Activated CD4-positive, alpha-beta T cell treated with anti-CD3 and anti-CD28 coated beads, Interleukin-2, Interleukin-4, amounts not matched to agents 100 ng/mL and 50 ng/mL, durations not matched to agents 16 hours and 8 hours (primary cell): ENCODE measurements at regions not wholly inside any gene's neighbourhood (a gene's known extent, or its start where the extent isn't known, plus 50 kb on each side); places are given as distances from the start of the nearest gene placed in this dataset.
"Not testable (repeated sequence)": the region's sequence is repeated elsewhere in the genome, so short reads cannot be mapped to it uniquely, and the experiment has no call there.

ENCODE experiments used
- DNase-seq: peaks from one replicate; pipeline ENCODE4 v3.0.0-alpha.2; 2020; ENCODE audit warnings: low spot score

- DNase-seq: no peak
These were observed 732.3 kb upstream of the NCAM2 start for GRCh38 chr21:20265707-20266440.

- no peak for DNase-seq
These were observed 731.8 kb upstream of the NCAM2 start for GRCh38 chr21:20266441-20266710.

DNA sequence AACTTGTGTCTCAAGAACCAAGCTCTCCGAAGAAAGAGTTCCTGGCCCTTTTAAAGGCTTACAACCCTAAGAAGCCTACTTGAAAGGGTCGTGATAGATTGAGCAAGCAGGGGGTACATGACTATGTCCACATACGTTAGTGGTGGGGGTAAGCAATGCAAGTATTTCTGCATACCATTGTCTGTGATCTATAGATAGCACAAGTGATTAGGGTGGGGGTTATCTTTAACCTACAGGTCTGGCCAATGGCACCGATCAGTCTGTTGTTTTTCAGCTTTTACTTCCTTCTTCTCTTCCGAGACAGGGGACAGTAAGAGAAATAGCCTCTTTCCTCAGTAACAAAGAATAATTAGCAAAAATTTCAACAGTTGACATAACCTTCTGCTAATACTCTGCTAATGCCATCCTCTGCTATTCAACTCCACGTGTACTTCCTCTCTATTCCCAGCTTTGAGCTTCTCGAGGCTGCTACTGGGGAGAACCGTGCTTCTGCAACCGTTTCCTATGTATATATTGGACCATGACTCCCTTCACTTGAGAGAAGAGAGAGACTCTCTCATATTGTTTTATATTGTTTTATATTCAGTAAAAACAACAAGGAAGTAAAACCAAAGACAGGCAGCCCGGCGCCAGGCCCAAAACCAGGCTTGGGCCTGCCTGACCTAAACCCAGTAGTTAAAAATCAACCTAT lies 727.7 kb upstream of the NCAM2 start:
- DNase-seq: no peak

DNA sequence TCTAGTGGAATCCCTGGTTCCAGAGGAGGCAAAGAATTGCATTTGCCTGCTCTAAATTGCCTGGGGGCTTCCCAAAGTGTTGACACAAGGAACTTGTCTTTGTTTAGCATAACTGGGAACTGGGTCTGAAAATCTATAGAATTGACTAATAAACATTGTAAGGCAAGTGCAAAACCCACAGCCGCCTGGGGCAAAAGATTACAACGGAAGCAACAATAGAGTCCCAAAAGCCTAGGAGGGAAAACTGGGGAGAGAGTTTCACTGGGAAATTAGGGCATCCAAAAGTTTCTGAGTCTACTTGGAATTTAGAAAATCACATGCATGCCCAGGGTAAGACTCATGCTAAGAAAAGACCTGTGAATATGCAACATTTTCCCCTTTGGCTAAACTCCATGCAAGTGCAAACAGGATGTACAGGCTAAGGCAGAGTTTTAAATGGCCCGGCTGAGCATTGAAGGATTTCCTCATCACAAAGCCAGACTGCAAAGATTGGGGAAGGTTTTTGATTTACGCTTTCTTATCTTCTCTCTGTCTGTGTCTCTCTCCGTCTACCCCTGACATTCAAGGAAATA lies 725.3 kb upstream of the NCAM2 start:
- no peak for DNase-seq

DNA sequence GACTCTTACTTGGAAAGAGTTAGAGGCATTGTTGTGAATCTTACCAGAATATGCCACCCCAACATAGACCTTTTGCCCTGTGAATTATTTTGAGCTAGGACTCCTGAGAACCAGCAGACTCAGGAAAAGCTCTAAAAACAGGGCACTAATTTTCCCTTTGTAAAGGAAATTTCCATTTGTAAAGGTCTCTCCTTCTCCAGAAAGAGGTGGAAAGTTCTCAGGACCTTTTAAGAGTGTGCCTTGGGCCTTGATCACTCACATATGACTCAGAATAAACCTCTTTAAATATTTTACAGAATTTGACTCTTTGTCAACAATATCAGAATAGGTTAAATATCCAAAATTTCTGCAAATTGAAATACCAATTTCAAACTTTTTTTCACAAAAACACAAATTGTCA lies 721.8 kb upstream of the NCAM2 start:
- DNase-seq: no peak

GRCh38 chr21:20276954-20277353 lies 721.3 kb upstream of the NCAM2 start:
- DNase-seq: no peak

- DNase-seq: no peak
These were observed 714.4 kb upstream of the NCAM2 start for GRCh38 chr21:20283836-20284235.

GRCh38 chr21:20292280-20292679 lies 705.9 kb upstream of the NCAM2 start:
- no peak for DNase-seq

DNA sequence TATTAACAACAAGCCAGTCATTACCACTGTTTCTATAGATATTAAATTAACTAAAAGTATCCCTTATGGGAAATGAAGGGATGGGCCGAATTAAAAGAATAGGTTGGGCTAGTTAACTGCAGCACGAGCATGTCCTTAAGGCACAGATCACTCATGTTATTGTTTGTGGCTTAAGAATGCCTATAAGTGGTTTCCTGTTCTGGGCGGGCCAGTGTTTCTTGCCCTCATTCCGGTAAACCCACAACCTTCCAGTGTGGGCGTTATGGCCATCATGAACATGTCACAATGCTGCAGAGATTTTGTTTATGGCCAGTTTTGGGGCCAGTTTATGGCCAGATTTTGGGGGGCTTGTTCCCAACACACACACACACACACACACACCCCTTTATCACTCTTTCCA lies 705.4 kb upstream of the NCAM2 start:
- not testable (repeated sequence) for DNase-seq

- DNase-seq: no peak
These were observed 696.8 kb upstream of the NCAM2 start for GRCh38 chr21:20301395-20301794.

DNA sequence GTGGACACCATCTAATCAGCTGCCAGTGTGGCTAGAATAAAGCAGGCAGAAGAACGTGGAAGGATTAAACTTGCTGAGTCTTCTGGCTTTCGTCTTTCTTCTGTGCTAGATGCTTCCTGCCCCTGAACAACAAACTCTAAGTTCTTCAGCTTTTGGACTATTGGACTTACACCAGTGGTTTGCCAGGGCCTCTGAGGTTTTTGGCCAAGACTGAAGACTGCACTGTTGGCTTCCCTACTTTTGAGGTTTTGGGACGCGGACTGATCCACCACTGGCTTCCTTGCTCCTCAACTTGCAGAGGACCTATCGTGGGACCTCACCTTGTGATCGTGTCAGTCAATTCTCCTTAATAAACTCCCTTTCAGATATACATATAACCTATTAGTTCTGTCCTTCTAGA lies 696.1 kb upstream of the NCAM2 start:
- no peak for DNase-seq

- no peak for DNase-seq
These were observed 691.4 kb upstream of the NCAM2 start for GRCh38 chr21:20306836-20307235.

GRCh38 chr21:20308586-20309315 lies 689.5 kb upstream of the NCAM2 start:
- no peak for DNase-seq

DNA sequence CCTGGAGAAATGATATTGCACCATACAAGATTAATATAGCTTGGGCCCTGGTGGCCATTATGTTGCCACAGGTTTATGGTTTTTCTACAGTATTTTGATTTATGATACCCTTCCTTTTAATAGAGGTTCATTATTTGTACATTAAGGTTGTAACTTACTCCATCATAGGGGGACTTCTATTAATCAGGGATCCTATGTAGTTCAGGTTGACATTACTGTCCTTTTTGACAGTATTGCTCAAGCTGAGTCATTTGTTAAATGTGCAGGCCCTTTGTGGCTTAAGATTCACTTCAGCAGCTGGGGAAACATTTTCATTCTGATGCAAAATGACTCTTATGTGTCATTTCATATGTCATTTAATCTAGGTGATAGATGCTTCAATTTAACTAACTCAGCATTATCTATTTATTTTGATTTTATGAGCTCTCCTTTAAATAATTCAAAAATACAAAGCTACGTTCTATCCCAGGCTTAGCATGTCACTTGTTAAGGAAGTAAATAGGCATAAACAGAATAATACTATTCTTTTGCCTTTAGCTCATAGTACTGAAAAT lies 686.9 kb upstream of the NCAM2 start:
- DNase-seq: no peak

DNA sequence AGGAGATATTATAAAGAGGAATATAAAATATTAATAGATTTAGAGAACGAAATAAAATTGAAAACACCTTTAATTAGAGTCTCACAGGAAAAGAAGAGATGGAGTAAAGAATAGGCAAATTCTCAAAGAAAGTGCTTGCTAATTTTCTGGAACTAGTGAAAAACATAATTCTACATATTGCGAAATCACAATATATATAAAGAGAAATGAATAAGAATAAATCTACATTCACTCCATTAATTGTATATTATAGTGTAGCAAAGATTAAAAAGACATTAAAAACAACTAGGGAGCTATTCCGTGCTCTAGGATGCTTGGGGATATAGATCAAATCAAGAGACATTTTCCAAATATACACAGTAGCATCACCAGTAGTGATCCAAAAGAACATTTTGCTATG lies 685.2 kb upstream of the NCAM2 start:
- DNase-seq: no peak

GRCh38 chr21:20315042-20315441 lies 683.2 kb upstream of the NCAM2 start:
- no peak for DNase-seq

DNA sequence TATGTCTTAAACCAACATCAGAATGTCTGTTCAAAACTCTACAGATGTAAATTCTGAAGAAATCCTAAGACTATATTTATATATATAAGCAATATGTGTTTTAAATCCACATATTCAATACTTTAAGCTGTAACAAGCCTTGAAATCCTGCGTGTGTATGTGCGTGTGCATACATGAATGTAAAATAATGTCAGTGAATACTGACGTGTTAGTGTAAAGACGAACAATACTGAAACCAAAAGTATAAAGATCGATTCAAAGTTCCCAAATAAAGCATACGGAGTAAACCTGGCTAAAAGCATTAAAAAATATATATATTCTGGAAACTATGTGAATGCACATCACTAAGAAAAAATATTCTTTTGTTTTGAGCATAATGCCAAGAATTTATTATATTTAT lies 668.6 kb upstream of the NCAM2 start:
- DNase-seq: no peak

DNA sequence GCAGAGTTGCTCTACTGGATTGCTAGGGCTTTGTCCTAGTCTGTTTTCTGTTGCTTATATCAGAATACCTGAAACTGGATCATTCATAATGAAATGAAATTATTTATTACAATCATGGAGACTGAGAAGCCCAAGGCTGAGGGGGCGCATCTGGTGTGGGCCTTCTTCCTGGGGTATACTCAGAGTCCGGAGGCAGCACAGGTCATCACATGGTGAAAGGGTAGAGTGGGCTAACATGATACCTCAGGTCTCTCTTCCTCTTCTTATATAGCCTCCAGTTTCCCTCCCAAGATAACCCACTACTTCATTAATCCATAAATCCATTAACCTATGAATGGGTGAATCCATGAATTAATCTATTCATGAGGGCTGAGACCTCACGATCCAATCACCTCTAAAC lies 667.6 kb upstream of the NCAM2 start:
- DNase-seq: no peak

GRCh38 chr21:20334585-20334984 lies 663.6 kb upstream of the NCAM2 start:
- DNase-seq: no peak

DNA sequence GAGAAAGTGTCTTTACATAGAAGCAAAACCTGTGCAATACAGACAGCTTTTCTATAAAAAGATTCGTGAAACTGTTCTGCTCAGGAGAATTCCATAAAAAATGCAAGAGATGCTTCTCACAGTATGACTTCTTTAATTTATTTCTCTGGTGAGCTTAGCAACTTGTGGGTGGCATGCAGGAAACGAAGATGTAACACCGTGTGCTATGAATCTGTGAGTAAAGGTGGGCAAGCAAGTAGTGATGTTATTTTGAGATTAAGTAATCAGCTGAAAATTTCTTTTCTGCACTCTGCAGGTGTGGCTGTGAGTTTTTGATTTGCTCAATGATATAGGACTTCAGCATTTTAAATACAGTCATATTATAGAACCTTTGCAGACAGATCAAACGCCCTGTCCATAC lies 656.8 kb upstream of the NCAM2 start:
- DNase-seq: no peak

DNA sequence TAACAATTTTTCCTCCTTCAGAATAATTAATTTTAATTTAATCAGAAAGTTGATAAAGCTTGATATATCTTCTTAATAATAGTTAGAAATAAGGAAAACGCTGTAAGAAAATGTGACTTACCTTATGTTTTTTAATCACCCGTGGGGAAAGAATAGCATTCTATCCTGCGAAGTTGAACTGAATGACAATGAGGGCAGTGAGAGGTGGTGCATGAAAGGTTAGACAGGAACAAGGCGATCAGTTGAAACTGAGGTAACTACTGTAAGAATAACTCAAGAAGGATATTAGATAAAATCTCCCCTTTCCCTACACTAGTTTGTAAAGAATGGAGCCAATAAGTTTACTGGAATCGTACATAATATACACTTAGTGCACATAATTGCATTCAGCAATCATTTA lies 655.0 kb upstream of the NCAM2 start:
- no peak for DNase-seq

DNA sequence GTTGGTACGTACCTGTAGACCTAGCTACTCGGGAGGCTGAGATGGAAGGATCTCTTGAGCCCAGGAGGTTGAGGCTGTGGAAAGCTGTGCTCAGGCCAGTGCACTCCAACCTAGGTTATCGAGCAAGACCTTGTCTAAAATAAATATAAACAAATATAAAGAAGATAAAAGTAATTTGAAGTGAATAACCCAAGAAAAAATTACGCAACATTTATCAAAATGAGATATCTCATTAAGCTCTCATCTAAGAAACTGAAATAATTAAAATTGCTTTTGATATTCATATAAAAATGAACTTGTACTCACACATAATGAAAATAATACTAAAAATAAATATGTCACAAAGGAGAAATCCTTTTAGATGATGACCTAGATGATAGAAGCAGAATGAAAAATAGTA lies 647.1 kb upstream of the NCAM2 start:
- DNase-seq: no peak

GRCh38 chr21:20353351-20353750 lies 644.9 kb upstream of the NCAM2 start:
- DNase-seq: no peak
